Breast epithelium (tissue), 4 donors: ENCODE measurements at regions not wholly inside any gene's neighbourhood (a gene's known extent, or its start where the extent isn't known, plus 50 kb on each side); places are given as distances from the start of the nearest gene placed in this dataset.

Experiments used
- DNase-seq, 2 donors: peaks; one replicate each; pipeline ENCODE4 v3.0.0-alpha.2; 2019; ENCODE audit warnings: low spot score in 2 of 2
- H3K27ac ChIP-seq, 2 donors: fragments of 200-600 bp; sonication (generic) in 1 of 2; one replicate each; pipeline ENCODE4 v1.5.1; 2016 to 2019; ENCODE audit warnings: mild to moderate bottlenecking in 1 of 2
- H3K27me3 ChIP-seq, 2 donors: fragments of 200-600 bp; sonication (generic) in 1 of 2; one replicate each; pipeline versions ENCODE4 v1.5.1 to v1.6.0; 2017 to 2019; ENCODE audit warnings: control low read depth in 1 of 2, mild to moderate bottlenecking in 1 of 2
- H3K36me3 ChIP-seq: fragments of 200-600 bp; one replicate; pipeline ENCODE4 v1.5.1; 2019
- H3K4me1 ChIP-seq, 2 donors: fragments of 200-600 bp; sonication (generic); one replicate each; pipeline ENCODE4 v1.5.1; 2016 to 2019; ENCODE audit warnings: control low read depth in 1 of 2
- H3K4me3 ChIP-seq, 3 donors: fragments of 200-600 bp; sonication (generic); 1 replicate in 2 of 3; 2 replicates in 1 of 3; pipeline ENCODE4 v1.5.1; 2016 to 2019; ENCODE audit warnings: mild to moderate bottlenecking in 3 of 3, moderate library complexity in 2 of 3
- H3K9me3 ChIP-seq, 2 donors: fragments of 200-600 bp; sonication (generic) in 1 of 2; one replicate each; pipeline ENCODE4 v1.5.1; 2016 to 2019; ENCODE audit warnings: control low read depth in 1 of 2
- CTCF ChIP-seq, 3 donors: fragments of 450-650 bp; IDR thresholded peaks; one replicate each; pipeline ENCODE4 v1.5.1; 2016 to 2017; ENCODE audit warnings: antibody characterized with exemption in 3 of 3, mild to moderate bottlenecking in 3 of 3, moderate library complexity in 3 of 3
- POLR2A ChIP-seq: fragments of 450-650 bp; IDR thresholded peaks from one replicate; pipeline ENCODE4 v1.6.1; 2016; ENCODE audit warnings: antibody characterized with exemption, mild to moderate bottlenecking, moderate library complexity
- POLR2AphosphoS5 ChIP-seq, 3 donors: sonication (generic); formaldehyde crosslinking; IDR thresholded peaks; one replicate each; pipeline ENCODE4 v1.6.1; 2017; ENCODE audit warnings: antibody characterized with exemption in 3 of 3
- intact Hi-C: fragments of 100-400 bp; cut with DNase I; formaldehyde crosslinking; loops from one replicate; pipeline ENCODE4 v1.15.1; 2023; ENCODE audit warnings: low total_unique reads

GRCh38 chr10:10791869-10792268 is 225.8 kb upstream of the CELF2 start:
- H3K27me3 ChIP-seq = no peaks in the 10 kb centered on the region
- H3K27ac ChIP-seq = no peak overlapping the region
- TF ChIP-seq POLR2AphosphoS5 (IDR thresholded peaks at IDR 0.05) = no peak
- TF ChIP-seq POLR2A = no peak
- TF ChIP-seq CTCF (IDR thresholded peaks at IDR 0.05) = no peak
- intact Hi-C loops = no loop called here
- DNase-seq = no peak
- H3K36me3 ChIP-seq = no peaks in the 10 kb centered on the region
- peaks cover 0 to 5% of the 10 kb centered on the region in 2 donors for H3K4me1 ChIP-seq
- H3K4me3 ChIP-seq = no peak overlapping the region
- no peaks in the 10 kb centered on the region for H3K9me3 ChIP-seq

GRCh38 chr10:10792681-10793080 is 225.0 kb upstream of the CELF2 start:
- intact Hi-C loops = no loop called here
- Histone ChIP-seq H3K9me3 (no peaks in the 10 kb centered on the region), H3K36me3 (no peaks in the 10 kb centered on the region), H3K4me1 (peaks cover 5% of the 10 kb centered on the region in 2 donors), H3K27ac (no peak overlapping the region), H3K4me3 (no peak overlapping the region), H3K27me3 (no peaks in the 10 kb centered on the region)
- no peak for DNase-seq
- TF ChIP-seq POLR2A (no peak), POLR2AphosphoS5 (IDR thresholded peaks at IDR 0.05) (no peak), CTCF (IDR thresholded peaks at IDR 0.05) (no peak)

- H3K4me3 ChIP-seq = no peak overlapping the region
- intact Hi-C loops = no loop called here
- H3K27ac ChIP-seq = no peak overlapping the region
- no peaks in the 10 kb centered on the region for H3K27me3 ChIP-seq
- peaks cover 5% of the 10 kb centered on the region in 2 donors for H3K4me1 ChIP-seq
- DNase-seq = no peak
- TF ChIP-seq POLR2A (no peak), CTCF (IDR thresholded peaks at IDR 0.05) (no peak), POLR2AphosphoS5 (IDR thresholded peaks at IDR 0.05) (no peak)
- H3K36me3 ChIP-seq = no peaks in the 10 kb centered on the region
- no peaks in the 10 kb centered on the region for H3K9me3 ChIP-seq
These were observed 223.6 kb upstream of the CELF2 start for GRCh38 chr10:10794046-10794445.

GRCh38 chr10:10794791-10795191 is 222.9 kb upstream of the CELF2 start:
- Histone ChIP-seq H3K36me3 (no peaks in the 10 kb centered on the region), H3K4me1 (peaks cover 5% of the 10 kb centered on the region in 2 donors), H3K27me3 (no peaks in the 10 kb centered on the region), H3K4me3 (no peak overlapping the region), H3K9me3 (no peaks in the 10 kb centered on the region), H3K27ac (peak overlapping the region; percentile 13 to 38)
- TF ChIP-seq POLR2A = no peak
- no peak for TF ChIP-seq CTCF (IDR thresholded peaks at IDR 0.05)
- no peak for TF ChIP-seq POLR2AphosphoS5 (IDR thresholded peaks at IDR 0.05)
- intact Hi-C loops = no loop called here
- no peak for DNase-seq

- peaks cover 5% of the 10 kb centered on the region in 2 donors for H3K4me1 ChIP-seq
- H3K27me3 ChIP-seq = no peaks in the 10 kb centered on the region
- H3K9me3 ChIP-seq = no peaks in the 10 kb centered on the region
- peak overlapping the region in 1 of 3 donors; percentile 38 for H3K4me3 ChIP-seq
- no peak for DNase-seq
- H3K36me3 ChIP-seq = no peaks in the 10 kb centered on the region
- no peak for TF ChIP-seq CTCF (IDR thresholded peaks at IDR 0.05)
- TF ChIP-seq POLR2A = no peak
- no peak for TF ChIP-seq POLR2AphosphoS5 (IDR thresholded peaks at IDR 0.05)
- intact Hi-C loops = no loop called here
- peak overlapping the region; percentile 86 to 87 for H3K27ac ChIP-seq
These were observed 221.5 kb upstream of the CELF2 start for GRCh38 chr10:10796061-10796773.
